Endothelial cell of umbilical vein (primary cell): ENCODE measurements at regions not wholly inside any gene's neighbourhood (a gene's known extent, or its start where the extent isn't known, plus 50 kb on each side); places are given as distances from the start of the nearest gene placed in this dataset.
"Not testable (repeated sequence)": the region's sequence is repeated elsewhere in the genome, so short reads cannot be mapped to it uniquely, and the experiment has no call there.

Experiments used
- BruUV-seq: library from RNA; stranded (reverse); fragments of 400-500 nt; replicated peaks from 2 replicates; lab custom pipeline; 2021; lab: Mats Ljungman, UMichigan
- CTCF ChIA-PET: fragments of 300-600, 350-600 bp; sonication (Branson Sonifier 250); formaldehyde crosslinking; loops from one replicate; lab custom pipeline; 2021; ENCODE audit warnings: antibody characterized with exemption, inconsistent platforms; lab: Charles Lee
- POLR2A ChIA-PET: fragments of 300-600, 350-600 bp; sonication (Branson Sonifier 250); formaldehyde crosslinking; loops from one replicate; lab custom pipeline; 2021; ENCODE audit warnings: antibody characterized with exemption, inconsistent platforms; lab: Charles Lee
- DNase-seq: peaks from one replicate; pipeline ENCODE4 v3.0.0-alpha.2; 2011; ENCODE audit warnings: low read depth, low spot score
- FAIRE-seq: peaks from 2 replicates; lab custom pipeline; 2011; peaks lifted over from hg19 to GRCh38; lab: Jason Lieb, UNC
- H2AFZ ChIP-seq: 2 replicates; pipeline ENCODE4 v1.6.0; 2012; ENCODE audit warnings: low read depth, low read length, control low read depth, inconsistent platforms
- H3K27ac ChIP-seq: 2 replicates; pipeline ENCODE4 v1.5.1; 2011; ENCODE audit warnings: low read depth, mild to moderate bottlenecking, control low read depth, low read length, moderate library complexity; ENCODE audit not compliant: insufficient read depth
- H3K27me3 ChIP-seq, 2 experiments: 2 replicates each; pipeline versions ENCODE4 v1.6.0 to v1.6.1; 2011; ENCODE audit warnings: low read length in 2 of 2, mixed read lengths in 1 of 2; ENCODE audit not compliant: control insufficient read depth in 2 of 2, insufficient read depth in 2 of 2
- H3K36me3 ChIP-seq, 2 experiments: 2 replicates in 1 of 2; 3 replicates in 1 of 2; pipeline ENCODE4 v1.5.1; 2011; ENCODE audit warnings: low read length in 2 of 2, mild to moderate bottlenecking in 1 of 2, moderate library complexity in 1 of 2; ENCODE audit not compliant: control insufficient read depth in 2 of 2, insufficient read depth in 2 of 2; ENCODE audit errors: extremely low read depth in 1 of 2
- H3K4me1 ChIP-seq: 3 replicates; pipeline ENCODE4 v1.5.1; 2011; ENCODE audit warnings: mild to moderate bottlenecking, low read length; ENCODE audit not compliant: control insufficient read depth, insufficient read depth; ENCODE audit errors: extremely low read depth
- H3K4me2 ChIP-seq: 2 replicates; pipeline ENCODE4 v1.6.1; 2011; ENCODE audit warnings: low read length, control low read depth, mixed read lengths; ENCODE audit not compliant: insufficient read depth
- H3K4me3 ChIP-seq, 3 experiments: fragments of 200-600 bp in 1 of 3; sonication (generic), shearing (Covaris generic) in 1 of 3; replicated peaks in 1 of 3; 2 replicates each; pipeline ENCODE4 v1.5.1; 2011 to 2016; ENCODE audit warnings: control low read depth in 3 of 3, low read length in 3 of 3, mild to moderate bottlenecking in 2 of 3, inconsistent platforms in 1 of 3, low read depth in 1 of 3, moderate library complexity in 1 of 3; ENCODE audit not compliant: insufficient read depth in 1 of 3
- H3K79me2 ChIP-seq: 2 replicates; pipeline ENCODE4 v1.6.0; 2012; ENCODE audit warnings: low read length, inconsistent platforms; ENCODE audit not compliant: control insufficient read depth, insufficient read depth
- H3K9ac ChIP-seq: replicated peaks from 2 replicates; pipeline ENCODE3; 2011; ENCODE audit warnings: low read length, control low read depth; ENCODE audit not compliant: insufficient read depth; ENCODE audit errors: extremely low read depth
- H3K9me1 ChIP-seq: replicated peaks from 3 replicates; pipeline ENCODE4 v1.6.0; 2011; ENCODE audit warnings: mild to moderate bottlenecking, low read length; ENCODE audit not compliant: control insufficient read depth, insufficient read depth; ENCODE audit errors: extremely low read depth
- H3K9me3 ChIP-seq: replicated peaks from 2 replicates; pipeline ENCODE4 v1.5.1; 2012; ENCODE audit warnings: low read length, inconsistent platforms; ENCODE audit not compliant: control insufficient read depth, insufficient read depth
- H4K20me1 ChIP-seq: replicated peaks from 2 replicates; pipeline ENCODE3; 2011; ENCODE audit warnings: mild to moderate bottlenecking, low read length; ENCODE audit not compliant: control insufficient read depth, insufficient read depth; ENCODE audit errors: extremely low read depth
- EZH2 ChIP-seq: IDR thresholded peaks from 2 replicates; pipeline ENCODE4 v1.6.1; 2012; ENCODE audit warnings: borderline replicate concordance, low read depth, mild to moderate bottlenecking, moderate library complexity, low read length, inconsistent platforms; ENCODE audit not compliant: severe bottlenecking
- FOS ChIP-seq: IDR thresholded peaks from 2 replicates; pipeline ENCODE4 v1.6.1; 2011; ENCODE audit warnings: mild to moderate bottlenecking, low read length, moderate library complexity, borderline replicate concordance; ENCODE audit not compliant: insufficient read depth
- GATA2 ChIP-seq: IDR thresholded peaks from 2 replicates; pipeline ENCODE4 v1.7.0; 2011; ENCODE audit warnings: low read depth, mild to moderate bottlenecking, moderate library complexity, mixed read lengths, low read length; ENCODE audit not compliant: insufficient read length, insufficient read depth
- JUN ChIP-seq: IDR thresholded peaks from 2 replicates; pipeline ENCODE4 v1.6.1; 2011; ENCODE audit warnings: borderline replicate concordance, low read depth; ENCODE audit not compliant: insufficient read length, insufficient read depth
- MYC ChIP-seq: IDR thresholded peaks from one replicate; pipeline ENCODE4 v1.6.1; 2011; ENCODE audit warnings: mild to moderate bottlenecking, low read depth, low read length
- POLR2A ChIP-seq: IDR thresholded peaks from 2 replicates; pipeline ENCODE4 v1.6.1; 2012; ENCODE audit warnings: low read depth, mild to moderate bottlenecking, control low read depth, low read length
- POLR2AphosphoS5 ChIP-seq: IDR thresholded peaks from 2 replicates; pipeline ENCODE4 v1.6.1; 2012; ENCODE audit warnings: low read depth, mild to moderate bottlenecking, control low read depth, low read length, moderate library complexity; ENCODE audit not compliant: insufficient read depth
- dilution Hi-C: fragments of 300-500 bp; cut with MboI; formaldehyde crosslinking; loops from one replicate; pipeline ENCODE4 v1.15.0; 2019; ENCODE audit warnings: low sequenced_read_pairs; ENCODE audit not compliant: extremely low pct_ligation_motif_present
- intact Hi-C: fragments of 100-400 bp; cut with micrococcal nuclease; formaldehyde crosslinking; loops from one replicate; pipeline ENCODE4 v1.10.0; 2022
- TF ChIP-seq, protein P1 (sequence below): IDR thresholded peaks from 2 replicates; pipeline ENCODE4 v1.6.1; 2011; ENCODE audit not compliant: insufficient read depth, insufficient read length
- TF ChIP-seq, protein P2 (sequence below), 2 donors: IDR thresholded peaks; 1 replicate in 1 of 2; 2 replicates in 1 of 2; pipeline ENCODE4 v1.5.1; 2011; ENCODE audit warnings: low read length in 2 of 2, mild to moderate bottlenecking in 2 of 2, moderate library complexity in 2 of 2, control low read depth in 1 of 2, inconsistent platforms in 1 of 2, low read depth in 1 of 2; ENCODE audit not compliant: insufficient read depth in 1 of 2; ENCODE audit errors: extremely low read depth in 1 of 2

DNA sequence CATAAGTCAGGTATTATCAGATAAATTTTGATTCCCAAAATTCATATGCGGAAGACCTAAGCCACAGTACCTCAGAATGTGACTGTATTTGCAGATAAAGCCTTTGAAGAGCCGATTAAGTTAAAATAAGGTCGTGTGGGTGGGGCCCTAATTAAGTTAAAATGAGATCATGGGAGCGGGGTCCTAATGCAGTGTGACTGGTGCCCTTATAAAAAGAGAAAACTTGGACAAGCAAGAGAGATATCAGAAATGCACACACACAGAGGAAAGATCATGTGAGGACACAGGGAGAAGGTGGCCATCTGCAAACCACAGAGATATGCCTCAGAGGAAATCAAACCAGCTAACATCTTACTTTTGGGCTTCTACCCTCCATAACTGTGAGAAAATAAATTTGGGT, 236.1 kb downstream of the FBXO8 start:
- H3K9ac ChIP-seq: no peak overlapping the region
- H3K9me3 ChIP-seq: no peaks in the 10 kb centered on the region
- TF ChIP-seq POLR2A: no peak
- no peak for FAIRE-seq
- intact Hi-C loops: no loop called here
- H3K4me2 ChIP-seq: no peak overlapping the region
- no peak overlapping the region for H2AFZ ChIP-seq
- H3K36me3 ChIP-seq: no peaks in the 10 kb centered on the region
- H3K4me1 ChIP-seq: no peaks in the 10 kb centered on the region
- no peaks in the 10 kb centered on the region for H3K27me3 ChIP-seq
- DNase-seq: no peak
- no TSS peak for BruUV-seq
- H3K9me1 ChIP-seq: no peaks in the 10 kb centered on the region
- H4K20me1 ChIP-seq: no peaks in the 10 kb centered on the region
- H3K4me3 ChIP-seq: no peak overlapping the region
- dilution Hi-C loops: no loop called here
- POLR2A ChIA-PET: no interaction called here
- H3K79me2 ChIP-seq: no peaks in the 10 kb centered on the region
- H3K27ac ChIP-seq: no peak overlapping the region
- CTCF ChIA-PET: no interaction called here

DNA sequence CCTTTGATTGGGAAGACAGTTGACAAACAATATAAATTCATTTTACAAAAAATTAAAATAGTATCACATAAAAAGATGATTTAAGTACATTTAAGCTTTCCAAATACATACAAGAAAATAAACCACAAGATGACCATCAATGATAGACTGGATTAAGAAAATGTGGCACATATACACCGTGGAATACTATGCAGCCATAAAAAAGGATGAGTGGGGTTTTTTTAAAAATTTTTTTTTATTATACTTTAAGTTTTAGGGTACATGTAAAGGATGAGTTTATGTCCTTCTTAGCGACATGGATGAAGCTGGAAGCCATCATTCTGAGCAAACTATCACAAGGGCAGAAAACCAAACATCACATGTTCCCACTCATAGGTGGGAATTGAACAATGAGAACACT, 237.6 kb downstream of the FBXO8 start:
- H3K27me3 ChIP-seq, H3K27ac ChIP-seq, H3K9me1 ChIP-seq, H3K4me2 ChIP-seq, BruUV-seq, FAIRE-seq, POLR2A ChIA-PET, H3K79me2 ChIP-seq, H3K9me3 ChIP-seq, H4K20me1 ChIP-seq, CTCF ChIA-PET, intact Hi-C loops, H3K36me3 ChIP-seq, DNase-seq, dilution Hi-C loops, H2AFZ ChIP-seq, H3K4me1 ChIP-seq, H3K4me3 ChIP-seq, H3K9ac ChIP-seq: not testable (repeated sequence)

DNA sequence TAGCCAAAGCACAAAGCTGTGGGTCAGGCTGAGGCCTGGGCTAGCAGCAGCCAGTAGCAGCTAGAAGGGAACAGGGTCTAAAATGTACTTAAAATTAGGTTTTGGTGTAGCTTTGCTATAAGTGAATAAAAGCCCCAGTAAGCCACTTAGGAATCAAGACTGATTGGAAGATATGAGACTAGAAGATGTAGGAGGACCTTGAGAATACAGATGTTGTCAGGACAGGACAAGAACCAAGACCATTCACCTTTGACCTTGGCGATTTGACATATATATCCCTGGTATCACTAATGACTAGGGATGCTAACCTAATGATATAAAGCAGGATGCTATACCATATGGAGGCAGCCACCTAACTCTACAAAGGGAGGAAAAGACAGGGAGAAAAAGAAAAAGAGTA, 238.1 kb downstream of the FBXO8 start:
- Histone ChIP-seq H4K20me1 (no peaks in the 10 kb centered on the region), H3K9ac (no peak overlapping the region), H3K4me3 (no peak overlapping the region), H3K4me2 (no peak overlapping the region), H3K36me3 (no peaks in the 10 kb centered on the region), H3K27me3 (no peaks in the 10 kb centered on the region), H3K4me1 (no peaks in the 10 kb centered on the region), H2AFZ (no peak overlapping the region), H3K27ac (no peak overlapping the region), H3K9me1 (no peaks in the 10 kb centered on the region), H3K79me2 (no peaks in the 10 kb centered on the region), H3K9me3 (no peaks in the 10 kb centered on the region)
- FAIRE-seq: no peak
- dilution Hi-C loops (no loop called here), intact Hi-C loops (no loop called here)
- BruUV-seq: no TSS peak
- ChIA-PET CTCF (no interaction called here), POLR2A (no interaction called here)
- no peak for DNase-seq
- TF ChIP-seq, protein P1, sequence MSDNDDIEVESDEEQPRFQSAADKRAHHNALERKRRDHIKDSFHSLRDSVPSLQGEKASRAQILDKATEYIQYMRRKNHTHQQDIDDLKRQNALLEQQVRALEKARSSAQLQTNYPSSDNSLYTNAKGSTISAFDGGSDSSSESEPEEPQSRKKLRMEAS: no peak
- TF ChIP-seq GATA2 (no peak), EZH2 (no peak), MYC (no peak), POLR2A (no peak), POLR2AphosphoS5 (no peak), JUN (no peak), FOS (no peak)
- TF ChIP-seq, protein P2, sequence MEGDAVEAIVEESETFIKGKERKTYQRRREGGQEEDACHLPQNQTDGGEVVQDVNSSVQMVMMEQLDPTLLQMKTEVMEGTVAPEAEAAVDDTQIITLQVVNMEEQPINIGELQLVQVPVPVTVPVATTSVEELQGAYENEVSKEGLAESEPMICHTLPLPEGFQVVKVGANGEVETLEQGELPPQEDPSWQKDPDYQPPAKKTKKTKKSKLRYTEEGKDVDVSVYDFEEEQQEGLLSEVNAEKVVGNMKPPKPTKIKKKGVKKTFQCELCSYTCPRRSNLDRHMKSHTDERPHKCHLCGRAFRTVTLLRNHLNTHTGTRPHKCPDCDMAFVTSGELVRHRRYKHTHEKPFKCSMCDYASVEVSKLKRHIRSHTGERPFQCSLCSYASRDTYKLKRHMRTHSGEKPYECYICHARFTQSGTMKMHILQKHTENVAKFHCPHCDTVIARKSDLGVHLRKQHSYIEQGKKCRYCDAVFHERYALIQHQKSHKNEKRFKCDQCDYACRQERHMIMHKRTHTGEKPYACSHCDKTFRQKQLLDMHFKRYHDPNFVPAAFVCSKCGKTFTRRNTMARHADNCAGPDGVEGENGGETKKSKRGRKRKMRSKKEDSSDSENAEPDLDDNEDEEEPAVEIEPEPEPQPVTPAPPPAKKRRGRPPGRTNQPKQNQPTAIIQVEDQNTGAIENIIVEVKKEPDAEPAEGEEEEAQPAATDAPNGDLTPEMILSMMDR (IDR thresholded peaks at IDR 0.05; ENCODE audit: extremely low read depth in 1 of 2, insufficient read depth in 1 of 2, low read depth in 1 of 2, low read length in 2 of 2): no peak
